Fibroblast of villous mesenchyme (primary cell): ENCODE measurements at regions not wholly inside any gene's neighbourhood (a gene's known extent, or its start where the extent isn't known, plus 50 kb on each side); places are given as distances from the start of the nearest gene placed in this dataset.

ENCODE experiments used
- DNase-seq: peaks from one replicate; pipeline ENCODE4 v3.0.0-alpha.2; 2010; ENCODE audit warnings: low read depth
- H3K4me3 ChIP-seq: 2 replicates; pipeline ENCODE4 v1.5.1; 2011; ENCODE audit warnings: low read depth, mild to moderate bottlenecking, low read length
- TF ChIP-seq, protein P1 (sequence below): IDR thresholded peaks from 2 replicates; pipeline ENCODE4 v1.5.1; 2012; ENCODE audit warnings: low read depth, mild to moderate bottlenecking, low read length; ENCODE audit not compliant: insufficient read depth

DNA sequence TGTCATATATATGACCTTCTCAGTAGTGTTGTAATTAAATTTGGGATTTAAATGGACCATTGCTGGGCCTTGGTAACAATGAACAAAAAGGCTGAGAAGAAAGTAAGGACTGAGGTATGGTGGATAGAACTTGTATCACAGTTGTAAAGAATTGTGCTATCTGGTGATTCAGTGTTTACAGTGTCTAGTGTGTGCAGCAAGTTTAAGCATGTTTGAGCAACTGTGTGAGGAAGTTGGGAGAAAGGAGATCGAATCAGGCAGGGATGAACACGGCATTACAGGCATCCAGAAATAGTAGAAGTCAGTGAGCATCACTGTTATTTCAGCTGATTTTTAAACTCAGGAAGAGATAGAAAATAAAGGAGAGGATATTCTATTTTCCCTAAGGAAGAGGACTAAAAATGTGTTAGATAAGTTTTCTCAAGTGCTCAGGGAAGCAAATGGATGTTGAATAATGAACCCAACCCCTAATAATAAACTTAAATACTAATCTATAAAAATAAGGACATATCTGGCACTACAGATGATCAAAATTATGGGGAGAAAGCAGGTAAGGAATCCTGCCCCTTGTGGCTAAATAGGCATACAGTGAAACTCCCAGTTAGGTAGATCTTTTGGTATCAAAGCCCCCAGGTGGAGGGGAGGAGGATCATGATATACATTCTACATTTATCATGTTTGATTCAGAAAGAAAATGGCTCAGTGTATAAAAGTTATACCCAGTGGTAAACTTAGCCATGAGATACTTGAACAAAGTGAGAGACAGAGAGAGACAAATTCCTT is 361.0 kb upstream of the ANO3 start:
- TF ChIP-seq, protein P1, sequence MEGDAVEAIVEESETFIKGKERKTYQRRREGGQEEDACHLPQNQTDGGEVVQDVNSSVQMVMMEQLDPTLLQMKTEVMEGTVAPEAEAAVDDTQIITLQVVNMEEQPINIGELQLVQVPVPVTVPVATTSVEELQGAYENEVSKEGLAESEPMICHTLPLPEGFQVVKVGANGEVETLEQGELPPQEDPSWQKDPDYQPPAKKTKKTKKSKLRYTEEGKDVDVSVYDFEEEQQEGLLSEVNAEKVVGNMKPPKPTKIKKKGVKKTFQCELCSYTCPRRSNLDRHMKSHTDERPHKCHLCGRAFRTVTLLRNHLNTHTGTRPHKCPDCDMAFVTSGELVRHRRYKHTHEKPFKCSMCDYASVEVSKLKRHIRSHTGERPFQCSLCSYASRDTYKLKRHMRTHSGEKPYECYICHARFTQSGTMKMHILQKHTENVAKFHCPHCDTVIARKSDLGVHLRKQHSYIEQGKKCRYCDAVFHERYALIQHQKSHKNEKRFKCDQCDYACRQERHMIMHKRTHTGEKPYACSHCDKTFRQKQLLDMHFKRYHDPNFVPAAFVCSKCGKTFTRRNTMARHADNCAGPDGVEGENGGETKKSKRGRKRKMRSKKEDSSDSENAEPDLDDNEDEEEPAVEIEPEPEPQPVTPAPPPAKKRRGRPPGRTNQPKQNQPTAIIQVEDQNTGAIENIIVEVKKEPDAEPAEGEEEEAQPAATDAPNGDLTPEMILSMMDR, result peak; percentile 20
- no peak for DNase-seq
- no peak overlapping the region for H3K4me3 ChIP-seq

DNA sequence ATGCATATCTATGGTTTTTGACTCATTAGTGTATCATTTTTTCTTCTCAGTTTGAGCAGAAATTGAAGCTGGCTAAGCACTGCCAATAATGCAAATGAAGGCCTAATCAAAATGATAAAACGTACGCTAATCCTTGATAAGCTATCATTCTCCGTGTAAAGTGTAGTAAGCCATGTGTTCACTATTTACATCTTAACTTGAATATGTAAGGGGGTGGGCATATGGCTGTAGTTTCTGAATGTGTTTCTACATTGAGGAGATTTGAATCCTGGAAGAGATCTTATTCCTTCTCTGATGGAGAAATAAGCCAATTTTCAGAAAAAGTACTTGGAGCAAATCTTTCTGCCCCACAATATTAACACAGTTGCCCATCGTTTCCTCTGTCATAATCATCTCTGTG is 351.8 kb upstream of the ANO3 start:
- TF ChIP-seq, protein P1, result no peak
- no peak for DNase-seq
- H3K4me3 ChIP-seq, result no peak overlapping the region

DNA sequence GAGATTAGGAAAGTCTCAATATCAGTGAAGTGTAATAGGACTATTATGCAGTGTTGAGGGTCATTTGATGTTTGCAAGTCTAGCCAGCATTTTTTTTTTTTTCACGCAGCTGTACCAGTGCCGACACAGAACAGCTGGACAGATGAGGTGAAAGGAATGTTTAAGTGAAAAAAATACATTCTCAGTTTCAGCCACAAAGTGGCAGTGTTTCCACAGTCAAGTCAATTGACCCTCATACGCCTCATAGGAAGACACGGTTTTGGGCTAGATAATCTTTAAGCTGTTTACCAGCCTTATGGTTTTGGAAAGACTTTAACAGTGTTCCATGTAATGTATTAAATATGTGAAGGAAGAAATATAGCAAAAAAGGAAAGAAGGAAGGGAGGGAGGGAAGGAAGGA is 349.9 kb upstream of the ANO3 start:
- TF ChIP-seq, protein P1, result peak; percentile 66

DNA sequence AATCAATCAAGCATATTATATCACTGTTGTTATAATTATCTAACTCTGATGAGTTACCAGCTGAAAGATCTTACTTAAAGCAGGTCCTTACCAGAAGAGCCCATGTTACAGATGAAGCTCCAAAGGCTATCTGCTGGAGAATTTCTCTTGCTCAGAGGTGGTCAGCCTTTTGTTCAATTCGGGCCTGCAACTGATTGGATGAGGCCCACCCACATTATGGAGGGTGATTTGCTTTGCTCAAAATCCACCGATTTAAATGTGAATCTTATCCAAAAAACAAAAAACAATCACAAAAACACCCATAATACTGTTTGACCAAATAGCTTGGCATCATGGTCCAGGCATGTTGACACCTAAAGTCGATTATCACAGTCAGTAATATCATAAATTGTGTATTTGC is 348.6 kb upstream of the ANO3 start:
- TF ChIP-seq, protein P1, result no peak
- no peak for DNase-seq
- no peak overlapping the region for H3K4me3 ChIP-seq

More for the DNA sequence above, 349.9 kb upstream of the ANO3 start:
- H3K4me3 ChIP-seq, result no peak overlapping the region
- peak; percentile 76 for DNase-seq

DNA sequence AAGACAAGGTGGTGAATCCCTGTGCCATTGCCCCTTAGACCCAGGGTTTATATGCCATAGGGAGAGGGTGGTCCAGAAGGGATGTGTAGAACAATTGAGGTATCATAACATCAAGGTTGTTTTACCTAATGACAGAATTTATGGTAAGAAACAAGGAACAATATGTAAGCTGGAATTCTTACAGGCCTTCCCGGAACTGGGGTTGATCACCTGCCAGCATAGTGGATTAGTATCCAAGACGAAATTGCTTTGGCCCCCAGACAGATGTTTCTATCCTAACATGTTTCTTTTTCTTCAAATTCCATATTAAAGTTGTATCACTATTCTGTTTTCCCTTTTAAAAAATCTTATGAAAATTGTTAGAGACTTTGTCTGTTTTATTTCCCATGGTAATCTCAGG is 343.8 kb upstream of the ANO3 start:
- TF ChIP-seq, protein P1, result no peak
- H3K4me3 ChIP-seq, result no peak overlapping the region
- no peak for DNase-seq

DNA sequence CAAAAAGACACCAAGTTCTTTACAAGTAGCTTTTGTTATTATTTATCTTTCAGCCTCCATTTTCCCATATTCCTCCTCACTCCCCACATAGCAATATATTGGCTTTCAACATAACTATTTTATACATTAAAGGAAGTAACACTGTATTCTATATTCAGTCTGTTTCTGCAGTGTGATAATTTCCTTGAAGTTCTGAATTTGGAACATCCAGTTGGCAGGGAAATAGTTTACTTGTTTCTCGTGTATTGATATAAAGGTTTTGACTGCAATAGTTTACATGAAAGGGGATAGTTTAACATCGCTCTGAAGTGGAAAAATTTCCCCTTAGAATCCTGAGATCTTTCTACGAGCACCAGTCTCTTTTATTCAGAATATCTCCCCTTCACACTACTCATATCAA is 341.5 kb upstream of the ANO3 start:
- H3K4me3 ChIP-seq, result no peak overlapping the region
- TF ChIP-seq, protein P1, result no peak
- DNase-seq, result no peak

DNA sequence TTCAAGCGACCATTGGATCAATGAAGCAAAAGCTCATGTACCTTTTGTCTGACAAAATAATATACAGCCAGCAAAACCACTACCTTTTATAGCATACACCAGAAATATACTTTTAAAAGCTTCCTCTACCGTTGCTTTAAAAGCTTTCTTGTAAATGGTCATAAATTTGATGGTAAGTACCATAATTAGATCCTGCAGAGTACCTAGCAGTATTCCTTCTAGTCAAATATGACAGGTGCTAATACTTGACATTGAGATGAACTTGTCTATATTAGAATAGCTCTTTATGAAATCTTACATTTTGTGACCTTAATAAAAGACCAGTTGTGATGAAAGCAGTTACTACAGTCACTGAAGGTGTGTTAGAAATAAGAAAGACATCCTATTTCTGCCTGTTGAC is 340.5 kb upstream of the ANO3 start:
- no peak overlapping the region for H3K4me3 ChIP-seq
- DNase-seq, result no peak
- TF ChIP-seq, protein P1, result no peak
